ENCODE measurements at regions not wholly inside any gene's neighbourhood (a gene's known extent, or its start where the extent isn't known, plus 50 kb on each side); places are given as distances from the start of the nearest gene placed in this dataset.
A peak's percentile ranks its signal among the peaks of the same experiment; 100 is the strongest.
"Not testable (repeated sequence)": the region's sequence is repeated elsewhere in the genome, so short reads cannot be mapped to it uniquely, and the experiment has no call there.

GRCh38 chr15:20203649-20204150 is 337.9 kb downstream of the GOLGA6L6 start:
- H3K4me3 ChIP-seq (ENCODE audit: low read depth in 2 of 2, low read length in 1 of 2); H3K36me3 ChIP-seq (replicated peaks in 1 of 2; ENCODE audit: control insufficient read depth in 1 of 2, insufficient read depth in 2 of 2, low read length in 1 of 2); H3K27me3 ChIP-seq (ENCODE audit: insufficient read depth); H3K9ac ChIP-seq; H3K79me2 ChIP-seq (ENCODE audit: insufficient read depth); H3K9me3 ChIP-seq; H3F3A ChIP-seq (replicated peaks; ENCODE audit: insufficient read depth); POLR2A ChIA-PET; H3K4me1 ChIP-seq (ENCODE audit: control insufficient read depth in 1 of 2, insufficient read depth in 2 of 2, low read depth in 1 of 2, low read length in 1 of 2); H3K4me2 ChIP-seq; H2AFZ ChIP-seq (ENCODE audit: low read depth); H3K27ac ChIP-seq (ENCODE audit: low read depth in 2 of 2, low read length in 1 of 2); H4K20me1 ChIP-seq (ENCODE audit: insufficient read depth); CTCF ChIA-PET; H3K9me2 ChIP-seq; DNase-seq: not testable (repeated sequence)
- 48% methylated on average over 7 of the region's 29 CpGs for WGBS (ENCODE audit: low lambda C conversion rate)

- H2AFZ ChIP-seq (ENCODE audit: low read depth); DNase-seq; H3K27ac ChIP-seq (ENCODE audit: low read depth in 2 of 2, low read length in 1 of 2); H4K20me1 ChIP-seq (ENCODE audit: insufficient read depth); H3K9me3 ChIP-seq; H3K9me2 ChIP-seq; H3K4me2 ChIP-seq; H3K27me3 ChIP-seq (ENCODE audit: insufficient read depth); H3F3A ChIP-seq (replicated peaks; ENCODE audit: insufficient read depth); H3K36me3 ChIP-seq (replicated peaks in 1 of 2; ENCODE audit: control insufficient read depth in 1 of 2, insufficient read depth in 2 of 2, low read length in 1 of 2); POLR2A ChIA-PET; H3K4me1 ChIP-seq (ENCODE audit: control insufficient read depth in 1 of 2, insufficient read depth in 2 of 2, low read depth in 1 of 2, low read length in 1 of 2); H3K79me2 ChIP-seq (ENCODE audit: insufficient read depth); H3K9ac ChIP-seq; CTCF ChIA-PET; H3K4me3 ChIP-seq (ENCODE audit: low read depth in 2 of 2, low read length in 1 of 2): not testable (repeated sequence)
- WGBS (ENCODE audit: low lambda C conversion rate), result 29% methylated on average over 4 of the region's 4 CpGs
- TF ChIP-seq CTCF (IDR thresholded peaks at IDR 0.05), result peak; percentile 66
Observed at GRCh38 chr15:20194591-20195198, 346.9 kb downstream of the GOLGA6L6 start.

GRCh38 chr15:20192982-20193929 is 348.3 kb downstream of the GOLGA6L6 start:
- H4K20me1 ChIP-seq (ENCODE audit: insufficient read depth); H3K4me3 ChIP-seq (ENCODE audit: low read depth in 2 of 2, low read length in 1 of 2); DNase-seq; H3K4me1 ChIP-seq (ENCODE audit: control insufficient read depth in 1 of 2, insufficient read depth in 2 of 2, low read depth in 1 of 2, low read length in 1 of 2); H2AFZ ChIP-seq (ENCODE audit: low read depth); H3K27ac ChIP-seq (ENCODE audit: low read depth in 2 of 2, low read length in 1 of 2); POLR2A ChIA-PET; H3K36me3 ChIP-seq (replicated peaks in 1 of 2; ENCODE audit: control insufficient read depth in 1 of 2, insufficient read depth in 2 of 2, low read length in 1 of 2); H3K9ac ChIP-seq; H3K27me3 ChIP-seq (ENCODE audit: insufficient read depth); H3K4me2 ChIP-seq; H3K79me2 ChIP-seq (ENCODE audit: insufficient read depth); H3K9me2 ChIP-seq; CTCF ChIA-PET; H3K9me3 ChIP-seq; H3F3A ChIP-seq (replicated peaks; ENCODE audit: insufficient read depth): not testable (repeated sequence)
- 15% methylated on average over 16 of the region's 16 CpGs for WGBS (ENCODE audit: low lambda C conversion rate)
- peak; percentile 68 for TF ChIP-seq CTCF (IDR thresholded peaks at IDR 0.05)
- TF ChIP-seq RAD21 (IDR thresholded peaks at IDR 0.05; ENCODE audit: low read length), result peak; percentile 34
- TF ChIP-seq NFIC (IDR thresholded peaks at IDR 0.05; ENCODE audit: borderline replicate concordance), result peak; percentile 56; the same call in 1 of the 2 replicates

GRCh38 chr15:20191508-20192125 is 350.0 kb downstream of the GOLGA6L6 start:
- H3K9me3 ChIP-seq; H3K4me1 ChIP-seq (ENCODE audit: control insufficient read depth in 1 of 2, insufficient read depth in 2 of 2, low read depth in 1 of 2, low read length in 1 of 2); H3K4me2 ChIP-seq; H3K79me2 ChIP-seq (ENCODE audit: insufficient read depth); H3K27me3 ChIP-seq (ENCODE audit: insufficient read depth); H4K20me1 ChIP-seq (ENCODE audit: insufficient read depth); POLR2A ChIA-PET; H3F3A ChIP-seq (replicated peaks; ENCODE audit: insufficient read depth); CTCF ChIA-PET; DNase-seq; H3K9ac ChIP-seq; H3K9me2 ChIP-seq; H2AFZ ChIP-seq (ENCODE audit: low read depth); H3K36me3 ChIP-seq (replicated peaks in 1 of 2; ENCODE audit: control insufficient read depth in 1 of 2, insufficient read depth in 2 of 2, low read length in 1 of 2); H3K4me3 ChIP-seq (ENCODE audit: low read depth in 2 of 2, low read length in 1 of 2); H3K27ac ChIP-seq (ENCODE audit: low read depth in 2 of 2, low read length in 1 of 2): not testable (repeated sequence)
- 6% methylated on average over 6 of the region's 6 CpGs for WGBS (ENCODE audit: low lambda C conversion rate)

GRCh38 chr15:20188611-20189010 is 353.0 kb downstream of the GOLGA6L6 start:
- H3K4me1 ChIP-seq (ENCODE audit: control insufficient read depth in 1 of 2, insufficient read depth in 2 of 2, low read depth in 1 of 2, low read length in 1 of 2); H3K79me2 ChIP-seq (ENCODE audit: insufficient read depth); H3K4me2 ChIP-seq; H3K36me3 ChIP-seq (replicated peaks in 1 of 2; ENCODE audit: control insufficient read depth in 1 of 2, insufficient read depth in 2 of 2, low read length in 1 of 2); DNase-seq; H4K20me1 ChIP-seq (ENCODE audit: insufficient read depth); H3F3A ChIP-seq (replicated peaks; ENCODE audit: insufficient read depth); POLR2A ChIA-PET; CTCF ChIA-PET; H3K9me2 ChIP-seq; H3K9me3 ChIP-seq; H3K27me3 ChIP-seq (ENCODE audit: insufficient read depth); H3K9ac ChIP-seq; H2AFZ ChIP-seq (ENCODE audit: low read depth); H3K4me3 ChIP-seq (ENCODE audit: low read depth in 2 of 2, low read length in 1 of 2); H3K27ac ChIP-seq (ENCODE audit: low read depth in 2 of 2, low read length in 1 of 2): not testable (repeated sequence)
- 3% methylated on average over 4 of the region's 4 CpGs for WGBS (ENCODE audit: low lambda C conversion rate)
